Cardiac muscle cell (in vitro differentiated cells and primary cell): ENCODE measurements at regions not wholly inside any gene's neighbourhood (a gene's known extent, or its start where the extent isn't known, plus 50 kb on each side); places are given as distances from the start of the nearest gene placed in this dataset.
A peak's percentile ranks its signal among the peaks of the same experiment; 100 is the strongest.

ENCODE experiments used
- DNase-seq, 2 donors: peaks; one replicate each; pipeline versions ENCODE4 v3.0.0 to v3.0.0-alpha.2; 2010 to 2017; ENCODE audit warnings: low read depth in 1 of 2, low spot score in 1 of 2
- H3K27ac ChIP-seq: fragments of 200-600 bp; sonication (generic); 2 replicates; pipeline ENCODE4 v1.5.1; 2016
- H3K27me3 ChIP-seq: fragments of 200-600 bp; sonication (generic); 2 replicates; pipeline ENCODE4 v1.6.0; 2016; ENCODE audit warnings: control low read depth
- H3K36me3 ChIP-seq: fragments of 200-600 bp; sonication (generic); 2 replicates; pipeline ENCODE4 v1.5.1; 2016; ENCODE audit warnings: control low read depth
- H3K4me1 ChIP-seq: fragments of 200-600 bp; sonication (generic); 2 replicates; pipeline ENCODE4 v1.8.1; 2017; ENCODE audit warnings: low read depth, mild to moderate bottlenecking, mixed run types
- H3K4me3 ChIP-seq: fragments of 200-600 bp; sonication (generic); 2 replicates; pipeline ENCODE4 v1.5.1; 2016; ENCODE audit warnings: mild to moderate bottlenecking
- H3K9me3 ChIP-seq: fragments of 200-600 bp; sonication (generic); 2 replicates; pipeline ENCODE4 v1.5.1; 2017; ENCODE audit warnings: low read depth, mild to moderate bottlenecking, control low read depth
- CTCF ChIP-seq: IDR thresholded peaks from 2 replicates; pipeline ENCODE4 v1.5.1; 2012; ENCODE audit warnings: low read depth, mild to moderate bottlenecking, low read length

DNA sequence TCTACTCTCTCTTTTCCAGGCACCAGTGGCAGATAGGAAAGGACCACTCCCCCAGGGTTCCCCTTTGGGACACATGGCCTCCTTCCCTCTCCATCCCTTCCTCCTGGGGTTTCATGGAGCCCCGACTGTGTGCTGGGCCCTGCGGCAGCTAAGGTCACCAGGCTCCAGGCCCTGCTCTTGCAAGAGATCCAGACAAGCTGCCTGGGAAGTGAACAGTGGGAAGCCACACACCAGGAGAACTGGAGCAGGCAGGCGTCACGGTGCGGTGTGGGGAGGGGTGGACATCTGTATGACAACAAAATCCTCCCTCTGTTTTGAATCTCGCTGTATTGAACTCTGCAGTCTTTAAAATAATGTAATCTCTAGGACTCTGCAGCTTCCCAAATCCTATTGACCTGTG, 330.1 kb downstream of the UQCRFS1 start:
- Histone ChIP-seq H3K36me3 (no peaks in the 10 kb centered on the region), H3K9me3 (no peaks in the 10 kb centered on the region), H3K27ac (peak overlapping the region; percentile 80), H3K27me3 (no peaks in the 10 kb centered on the region), H3K4me3 (no peak overlapping the region), H3K4me1 (peaks cover 29% of the 10 kb centered on the region)
- TF ChIP-seq CTCF: no peak
- no peak for DNase-seq

DNA sequence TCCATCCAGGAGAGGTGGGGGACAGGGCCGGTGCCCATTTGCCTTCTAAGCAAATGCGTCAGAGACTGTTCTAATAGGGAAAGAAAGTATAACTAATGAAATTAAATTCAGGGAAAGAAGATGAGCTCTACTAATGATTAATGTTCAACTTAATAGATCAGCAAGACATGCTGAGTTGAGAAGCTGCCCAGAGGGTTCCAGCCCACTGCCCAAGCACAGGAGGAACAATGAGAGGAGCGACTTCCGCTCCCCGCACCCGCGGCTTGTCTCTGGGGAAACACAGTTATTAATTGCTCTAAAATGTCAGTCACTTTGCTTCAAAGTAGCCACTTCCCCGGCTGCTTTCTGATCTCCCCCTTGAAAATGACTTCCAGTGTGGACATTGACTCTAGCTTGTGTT, 331.3 kb downstream of the UQCRFS1 start:
- no peak for TF ChIP-seq CTCF
- DNase-seq: no peak
- H3K9me3 ChIP-seq: no peaks in the 10 kb centered on the region
- no peak overlapping the region for H3K27ac ChIP-seq
- no peaks in the 10 kb centered on the region for H3K27me3 ChIP-seq
- H3K4me1 ChIP-seq: peaks cover 29% of the 10 kb centered on the region
- no peaks in the 10 kb centered on the region for H3K36me3 ChIP-seq
- no peak overlapping the region for H3K4me3 ChIP-seq

- no peak overlapping the region for H3K4me3 ChIP-seq
- H3K9me3 ChIP-seq: no peaks in the 10 kb centered on the region
- H3K27me3 ChIP-seq: no peaks in the 10 kb centered on the region
- no peak overlapping the region for H3K27ac ChIP-seq
- peaks cover 29% of the 10 kb centered on the region for H3K4me1 ChIP-seq
- no peaks in the 10 kb centered on the region for H3K36me3 ChIP-seq
- no peak for TF ChIP-seq CTCF
- no peak for DNase-seq
Observed at GRCh38 chr19:28880735-28881401, 332.1 kb downstream of the UQCRFS1 start.

DNA sequence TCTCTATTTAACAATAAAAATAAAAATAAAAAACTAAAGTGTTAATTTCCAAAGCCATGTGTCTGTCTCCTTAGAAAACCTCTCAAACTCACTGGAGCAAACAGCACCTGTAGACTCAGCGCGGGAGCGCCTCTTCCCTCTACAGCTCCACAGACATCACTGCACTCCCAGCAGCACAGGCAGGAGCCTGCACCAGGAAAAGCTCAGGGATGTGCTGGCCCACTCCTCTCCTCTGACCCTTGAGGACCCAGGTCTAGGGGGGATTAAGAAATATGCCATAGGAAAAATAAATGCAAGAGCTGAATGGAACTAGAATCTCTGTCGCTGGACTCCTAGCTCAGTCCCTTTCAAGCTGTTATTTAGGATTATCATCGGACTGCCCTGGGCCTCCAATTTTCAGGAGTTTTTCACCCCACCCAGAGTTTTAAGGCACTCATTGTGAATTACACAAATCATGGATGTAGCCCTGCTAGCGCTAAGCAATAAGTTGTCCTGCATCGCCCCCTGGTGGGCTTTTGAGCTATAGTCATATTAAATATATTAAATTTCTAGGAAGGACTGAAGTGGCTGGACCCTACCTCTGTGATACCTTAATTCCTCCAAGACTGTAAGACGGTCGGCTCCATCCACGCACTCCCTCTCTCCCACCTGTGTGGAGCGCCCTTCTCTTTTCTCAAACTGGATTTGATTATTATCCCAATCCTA, 333.9 kb downstream of the UQCRFS1 start:
- Histone ChIP-seq H3K9me3 (no peaks in the 10 kb centered on the region), H3K27ac (no peak overlapping the region), H3K4me1 (peaks cover 29% of the 10 kb centered on the region), H3K36me3 (no peaks in the 10 kb centered on the region), H3K4me3 (no peak overlapping the region), H3K27me3 (peaks cover 2% of the 10 kb centered on the region)
- peak; percentile 59 for TF ChIP-seq CTCF
- peak; percentile 83 to 93 for DNase-seq

GRCh38 chr19:28876609-28877123, 336.3 kb downstream of the UQCRFS1 start:
- TF ChIP-seq CTCF: no peak
- H3K4me1 ChIP-seq: peaks cover 14% of the 10 kb centered on the region
- H3K36me3 ChIP-seq: no peaks in the 10 kb centered on the region
- H3K9me3 ChIP-seq: no peaks in the 10 kb centered on the region
- H3K4me3 ChIP-seq: no peak overlapping the region
- H3K27me3 ChIP-seq: peaks cover 2% of the 10 kb centered on the region
- DNase-seq: no peak
- no peak overlapping the region for H3K27ac ChIP-seq
